OCI-LY3 (cell line): ENCODE measurements at regions not wholly inside any gene's neighbourhood (a gene's known extent, or its start where the extent isn't known, plus 50 kb on each side); places are given as distances from the start of the nearest gene placed in this dataset.

Experiments
- CTCF ChIP-seq: fragments of 200-600, 300-600 bp; sonication (generic); IDR thresholded peaks from 2 replicates; pipeline ENCODE4 v1.5.1; 2014; ENCODE audit warnings: antibody characterized with exemption, low read length, low read depth
- EZH2phosphoT487 ChIP-seq: fragments of 200-600 bp; shearing (Covaris generic); IDR thresholded peaks from 2 replicates; pipeline ENCODE4 v1.6.1; 2018; ENCODE audit warnings: antibody characterized with exemption, mixed run types, low read depth

- no peak for TF ChIP-seq CTCF
- no peak for TF ChIP-seq EZH2phosphoT487
Measured at GRCh38 chr1:65691152-65691900, 101.4 kb upstream of the PDE4B start.
